Activated CD4-positive, alpha-beta T cell treated with anti-CD3 and anti-CD28 coated beads, Interleukin-2, amount 10 ng/mL, durations not matched to agents 24 days and 14 days (primary cell): ENCODE measurements at regions not wholly inside any gene's neighbourhood (a gene's known extent, or its start where the extent isn't known, plus 50 kb on each side); places are given as distances from the start of the nearest gene placed in this dataset.
A peak's percentile ranks its signal among the peaks of the same experiment; 100 is the strongest.

Source experiments
- DNase-seq: peaks from one replicate; pipeline ENCODE4 v3.0.0; 2022
- H3K27ac Mint-ChIP-seq: one replicate; pipeline ENCODE4 v1.8.0; 2022; ENCODE audit warnings: mild to moderate bottlenecking, mixed read lengths
- H3K27me3 Mint-ChIP-seq: one replicate; pipeline ENCODE4 v1.8.0; 2022; ENCODE audit warnings: mixed read lengths
- H3K36me3 Mint-ChIP-seq: one replicate; pipeline ENCODE4 v1.8.0; 2022; ENCODE audit warnings: low read depth, mild to moderate bottlenecking, mixed read lengths
- H3K4me1 Mint-ChIP-seq: one replicate; pipeline ENCODE4 v1.8.0; 2021; ENCODE audit warnings: mixed read lengths
- H3K4me3 Mint-ChIP-seq: one replicate; pipeline ENCODE4 v1.8.0; 2022; ENCODE audit warnings: mild to moderate bottlenecking, moderate library complexity, mixed read lengths
- H3K9me3 Mint-ChIP-seq: one replicate; pipeline ENCODE4 v1.8.0; 2021; ENCODE audit warnings: mixed read lengths
- intact Hi-C: fragments of 100-400 bp; cut with micrococcal nuclease; formaldehyde crosslinking; loops from one replicate; pipeline ENCODE4 v1.15.1; 2023

GRCh38 chr13:32905864-32906180 is 110.4 kb upstream of the KL start:
- intact Hi-C loops: loop anchor here (1.0 to 10.0 kb wide), 9 partner anchors 11 to 1249 kb away; partner anchors contain the start of gene PDS5B
- Mint-ChIP-seq H3K4me3 (peak overlapping the region; percentile 77), H3K36me3 (no peaks in the 10 kb centered on the region), H3K27ac (peak overlapping the region; percentile 91), H3K9me3 (peaks cover 12% of the 10 kb centered on the region), H3K4me1 (peaks cover 47% of the 10 kb centered on the region), H3K27me3 (peaks cover 2% of the 10 kb centered on the region)
- DNase-seq: no peak

GRCh38 chr13:32907211-32907610 is 109.0 kb upstream of the KL start:
- peaks cover 47% of the 10 kb centered on the region for H3K4me1 Mint-ChIP-seq
- H3K36me3 Mint-ChIP-seq: no peaks in the 10 kb centered on the region
- peaks cover 4% of the 10 kb centered on the region for H3K9me3 Mint-ChIP-seq
- intact Hi-C loops: loop anchor here (10.0 kb wide), 1 partner anchor 1248 kb away; no protein-coding TSS in a partner anchor
- no peak for DNase-seq
- no peak overlapping the region for H3K4me3 Mint-ChIP-seq
- H3K27me3 Mint-ChIP-seq: no peaks in the 10 kb centered on the region
- no peak overlapping the region for H3K27ac Mint-ChIP-seq

GRCh38 chr13:32910530-32910929 is 105.7 kb upstream of the KL start:
- peaks cover 25% of the 10 kb centered on the region for H3K4me1 Mint-ChIP-seq
- H3K4me3 Mint-ChIP-seq: no peak overlapping the region
- H3K27me3 Mint-ChIP-seq: no peaks in the 10 kb centered on the region
- peak overlapping the region; percentile 14 for H3K27ac Mint-ChIP-seq
- peaks cover 7% of the 10 kb centered on the region for H3K9me3 Mint-ChIP-seq
- peaks cover under 1% of the 10 kb centered on the region for H3K36me3 Mint-ChIP-seq
- DNase-seq: no peak
- intact Hi-C loops: no loop called here

GRCh38 chr13:32911506-32911905 is 104.7 kb upstream of the KL start:
- Mint-ChIP-seq H3K27ac (no peak overlapping the region), H3K36me3 (peaks cover 5% of the 10 kb centered on the region), H3K27me3 (no peaks in the 10 kb centered on the region), H3K4me3 (no peak overlapping the region), H3K9me3 (peaks cover 11% of the 10 kb centered on the region), H3K4me1 (peaks cover 16% of the 10 kb centered on the region)
- intact Hi-C loops: no loop called here
- peak; percentile 78 for DNase-seq

GRCh38 chr13:32914686-32915085 is 101.5 kb upstream of the KL start:
- intact Hi-C loops: loop anchor here (5.0 kb wide), 3 partner anchors 233 to 698 kb away; no protein-coding TSS in a partner anchor
- Mint-ChIP-seq H3K4me3 (no peak overlapping the region), H3K4me1 (peaks cover 19% of the 10 kb centered on the region), H3K27ac (no peak overlapping the region), H3K9me3 (peaks cover 19% of the 10 kb centered on the region), H3K36me3 (peaks cover 17% of the 10 kb centered on the region), H3K27me3 (no peaks in the 10 kb centered on the region)
- no peak for DNase-seq

GRCh38 chr13:32917504-32917903 is 98.7 kb upstream of the KL start:
- Mint-ChIP-seq H3K27ac (peak overlapping the region; percentile 57), H3K4me1 (peaks cover 10% of the 10 kb centered on the region)
- intact Hi-C loops: loop anchor here (1.0 to 5.0 kb wide), 5 partner anchors 12 to 695 kb away; no protein-coding TSS in a partner anchor

GRCh38 chr13:32923725-32924124 is 92.5 kb upstream of the KL start:
- no peaks in the 10 kb centered on the region for H3K9me3 Mint-ChIP-seq
- peaks cover 4% of the 10 kb centered on the region for H3K27me3 Mint-ChIP-seq
- DNase-seq: no peak
- no peaks in the 10 kb centered on the region for H3K36me3 Mint-ChIP-seq
- no peaks in the 10 kb centered on the region for H3K4me1 Mint-ChIP-seq
- H3K27ac Mint-ChIP-seq: no peak overlapping the region
- H3K4me3 Mint-ChIP-seq: no peak overlapping the region
- intact Hi-C loops: no loop called here

More at GRCh38 chr13:32917504-32917903, 98.7 kb upstream of the KL start:
- DNase-seq: no peak
- H3K9me3 Mint-ChIP-seq: peaks cover 19% of the 10 kb centered on the region
- peaks cover 17% of the 10 kb centered on the region for H3K36me3 Mint-ChIP-seq
- no peaks in the 10 kb centered on the region for H3K27me3 Mint-ChIP-seq
- no peak overlapping the region for H3K4me3 Mint-ChIP-seq

GRCh38 chr13:32924886-32925285 is 91.3 kb upstream of the KL start:
- Mint-ChIP-seq H3K27ac (no peak overlapping the region), H3K27me3 (peaks cover 9% of the 10 kb centered on the region), H3K4me3 (no peak overlapping the region), H3K36me3 (no peaks in the 10 kb centered on the region), H3K4me1 (no peaks in the 10 kb centered on the region), H3K9me3 (no peaks in the 10 kb centered on the region)
- intact Hi-C loops: no loop called here
- DNase-seq: no peak

GRCh38 chr13:32925506-32925905 is 90.7 kb upstream of the KL start:
- DNase-seq: no peak
- Mint-ChIP-seq H3K27me3 (peaks cover 9% of the 10 kb centered on the region), H3K36me3 (no peaks in the 10 kb centered on the region), H3K4me3 (no peak overlapping the region), H3K9me3 (peaks cover 4% of the 10 kb centered on the region), H3K27ac (no peak overlapping the region), H3K4me1 (no peaks in the 10 kb centered on the region)
- intact Hi-C loops: no loop called here

- H3K27ac Mint-ChIP-seq: no peak overlapping the region
- DNase-seq: no peak
- H3K9me3 Mint-ChIP-seq: peaks cover 23% of the 10 kb centered on the region
- intact Hi-C loops: no loop called here
- no peaks in the 10 kb centered on the region for H3K4me1 Mint-ChIP-seq
- H3K4me3 Mint-ChIP-seq: no peak overlapping the region
- H3K27me3 Mint-ChIP-seq: peaks cover 33% of the 10 kb centered on the region
- no peaks in the 10 kb centered on the region for H3K36me3 Mint-ChIP-seq
Observed at GRCh38 chr13:32932376-32932775, 83.8 kb upstream of the KL start.

GRCh38 chr13:32936716-32937115 is 79.5 kb upstream of the KL start:
- Mint-ChIP-seq H3K27me3 (peaks cover 26% of the 10 kb centered on the region), H3K36me3 (no peaks in the 10 kb centered on the region), H3K27ac (no peak overlapping the region), H3K4me3 (no peak overlapping the region), H3K9me3 (peaks cover 27% of the 10 kb centered on the region), H3K4me1 (peaks cover 14% of the 10 kb centered on the region)
- intact Hi-C loops: no loop called here
- no peak for DNase-seq

- H3K4me1 Mint-ChIP-seq: peaks cover 15% of the 10 kb centered on the region
- H3K36me3 Mint-ChIP-seq: no peaks in the 10 kb centered on the region
- no peak for DNase-seq
- peaks cover 16% of the 10 kb centered on the region for H3K27me3 Mint-ChIP-seq
- H3K27ac Mint-ChIP-seq: no peak overlapping the region
- no peak overlapping the region for H3K4me3 Mint-ChIP-seq
- intact Hi-C loops: no loop called here
- H3K9me3 Mint-ChIP-seq: peaks cover 25% of the 10 kb centered on the region
Observed at GRCh38 chr13:32938314-32938713, 77.9 kb upstream of the KL start.

GRCh38 chr13:32938907-32939306 is 77.3 kb upstream of the KL start:
- peaks cover 20% of the 10 kb centered on the region for H3K9me3 Mint-ChIP-seq
- no peak overlapping the region for H3K27ac Mint-ChIP-seq
- H3K4me3 Mint-ChIP-seq: no peak overlapping the region
- H3K36me3 Mint-ChIP-seq: no peaks in the 10 kb centered on the region
- H3K4me1 Mint-ChIP-seq: peaks cover 15% of the 10 kb centered on the region
- H3K27me3 Mint-ChIP-seq: peaks cover 10% of the 10 kb centered on the region
- DNase-seq: no peak
- intact Hi-C loops: no loop called here

- intact Hi-C loops: no loop called here
- Mint-ChIP-seq H3K4me1 (peaks cover 16% of the 10 kb centered on the region), H3K4me3 (no peak overlapping the region), H3K27me3 (peaks cover 4% of the 10 kb centered on the region), H3K27ac (no peak overlapping the region), H3K36me3 (no peaks in the 10 kb centered on the region), H3K9me3 (peaks cover 25% of the 10 kb centered on the region)
- DNase-seq: no peak
Observed at GRCh38 chr13:32940601-32941000, 75.6 kb upstream of the KL start.

- peak; percentile 60 for DNase-seq
- intact Hi-C loops: no loop called here
- no peaks in the 10 kb centered on the region for H3K36me3 Mint-ChIP-seq
- peaks cover 19% of the 10 kb centered on the region for H3K4me1 Mint-ChIP-seq
- peaks cover 31% of the 10 kb centered on the region for H3K9me3 Mint-ChIP-seq
- H3K27ac Mint-ChIP-seq: no peak overlapping the region
- H3K27me3 Mint-ChIP-seq: no peaks in the 10 kb centered on the region
- H3K4me3 Mint-ChIP-seq: no peak overlapping the region
Observed at GRCh38 chr13:32941368-32941767, 74.9 kb upstream of the KL start.
